HFF-Myc (cell line): ENCODE measurements at regions not wholly inside any gene's neighbourhood (a gene's known extent, or its start where the extent isn't known, plus 50 kb on each side); places are given as distances from the start of the nearest gene placed in this dataset.

ENCODE experiments used
- DNase-seq: peaks from one replicate; pipeline ENCODE4 v3.0.0-alpha.2; 2011; ENCODE audit warnings: low read depth; ENCODE audit errors: extremely low read depth
- H3K4me3 ChIP-seq: replicated peaks from 2 replicates; pipeline ENCODE4 v1.5.1; 2011; ENCODE audit warnings: low read depth, mild to moderate bottlenecking, control low read depth, low read length
- CTCF ChIP-seq: IDR thresholded peaks from 2 replicates; pipeline ENCODE4 v1.5.1; 2012; ENCODE audit warnings: mild to moderate bottlenecking, low read depth, low read length, control low read depth; ENCODE audit errors: missing control alignments

- TF ChIP-seq CTCF: no peak
- DNase-seq: no peak
- no peak overlapping the region for H3K4me3 ChIP-seq
These were observed 478.5 kb upstream of the SLITRK1 start for GRCh38 chr13:84360822-84361221.

- no peak for TF ChIP-seq CTCF
- no peak overlapping the region for H3K4me3 ChIP-seq
- DNase-seq: no peak
These were observed 476.3 kb upstream of the SLITRK1 start for GRCh38 chr13:84358601-84359000.

- TF ChIP-seq CTCF: no peak
These were observed 470.7 kb upstream of the SLITRK1 start for GRCh38 chr13:84352946-84353345.

GRCh38 chr13:84339456-84339855, 457.2 kb upstream of the SLITRK1 start:
- no peak for DNase-seq
- TF ChIP-seq CTCF: no peak
- H3K4me3 ChIP-seq: no peak overlapping the region

More at GRCh38 chr13:84352946-84353345, 470.7 kb upstream of the SLITRK1 start:
- DNase-seq: no peak
- no peak overlapping the region for H3K4me3 ChIP-seq

GRCh38 chr13:84332346-84332745, 450.1 kb upstream of the SLITRK1 start:
- no peak for DNase-seq
- TF ChIP-seq CTCF: no peak
- no peak overlapping the region for H3K4me3 ChIP-seq

GRCh38 chr13:84315527-84315926, 433.3 kb upstream of the SLITRK1 start:
- no peak for TF ChIP-seq CTCF
- H3K4me3 ChIP-seq: no peak overlapping the region
- no peak for DNase-seq

GRCh38 chr13:84303035-84303434, 420.8 kb upstream of the SLITRK1 start:
- DNase-seq: no peak
- H3K4me3 ChIP-seq: no peak overlapping the region
- TF ChIP-seq CTCF: no peak
